NB4 (cell line): ENCODE measurements at regions not wholly inside any gene's neighbourhood (a gene's known extent, or its start where the extent isn't known, plus 50 kb on each side); places are given as distances from the start of the nearest gene placed in this dataset.

ENCODE experiments used
- DNase-seq: peaks from one replicate; pipeline ENCODE4 v3.0.0; 2010; ENCODE audit warnings: low read depth
- H3K4me3 ChIP-seq: one replicate; pipeline ENCODE4 v1.5.1; 2011; ENCODE audit warnings: mild to moderate bottlenecking, low read depth, low read length, moderate library complexity
- CTCF ChIP-seq: IDR thresholded peaks from one replicate; pipeline ENCODE4 v1.5.1; 2012; ENCODE audit warnings: low read depth, low read length
- MAX ChIP-seq: IDR thresholded peaks from 2 replicates; pipeline ENCODE4 v1.6.1; 2011; ENCODE audit warnings: low read depth, low read length
- MYC ChIP-seq: IDR thresholded peaks from 2 replicates; pipeline ENCODE4 v1.6.1; 2011; ENCODE audit warnings: low read depth, low read length
- POLR2A ChIP-seq: IDR thresholded peaks from 2 replicates; pipeline ENCODE4 v1.6.1; 2011; ENCODE audit warnings: mild to moderate bottlenecking; ENCODE audit not compliant: insufficient read length; ENCODE audit errors: extremely low read depth

- H3K4me3 ChIP-seq = no peak overlapping the region
- no peak for DNase-seq
- TF ChIP-seq POLR2A = no peak
- TF ChIP-seq CTCF = no peak
- TF ChIP-seq MAX = no peak
- no peak for TF ChIP-seq MYC
These were observed 95.2 kb upstream of the CPEB4 start for GRCh38 chr5:173792781-173793547.

- H3K4me3 ChIP-seq = no peak overlapping the region
- TF ChIP-seq POLR2A (no peak), MYC (no peak), CTCF (no peak), MAX (no peak)
- no peak for DNase-seq
These were observed 94.3 kb upstream of the CPEB4 start for GRCh38 chr5:173793648-173794548.

GRCh38 chr5:173794901-173795416 is 93.2 kb upstream of the CPEB4 start:
- no peak for TF ChIP-seq CTCF
- TF ChIP-seq MYC = peak; percentile 46; the same call in 1 of the 2 replicates
- TF ChIP-seq MAX = peak; percentile 23
- DNase-seq = peak; percentile 83
- no peak overlapping the region for H3K4me3 ChIP-seq

GRCh38 chr5:173795601-173796000 is 92.5 kb upstream of the CPEB4 start:
- DNase-seq = no peak
- no peak overlapping the region for H3K4me3 ChIP-seq
- TF ChIP-seq MYC (no peak), MAX (no peak), CTCF (no peak)

GRCh38 chr5:173796721-173797495 is 91.2 kb upstream of the CPEB4 start:
- TF ChIP-seq POLR2A (no peak), MYC (no peak), MAX (no peak), CTCF (no peak)
- no peak overlapping the region for H3K4me3 ChIP-seq
- no peak for DNase-seq
